ENCODE measurements at regions not wholly inside any gene's neighbourhood (a gene's known extent, or its start where the extent isn't known, plus 50 kb on each side); places are given as distances from the start of the nearest gene placed in this dataset.

- TF ChIP-seq CTCF (IDR thresholded peaks at IDR 0.05) (no peak), POLR2A (IDR thresholded peaks at IDR 0.05) (no peak)
These were observed 516.0 kb downstream of the OTOL1 start for GRCh38 chr3:162012633-162013032.
